GM11168 (cell line): ENCODE measurements at regions not wholly inside any gene's neighbourhood (a gene's known extent, or its start where the extent isn't known, plus 50 kb on each side); places are given as distances from the start of the nearest gene placed in this dataset.

Experiments
- in situ Hi-C: fragments of 300-500 bp; cut with MboI; formaldehyde crosslinking; loops from one replicate; pipeline ENCODE4 v1.12.0; 2022; ENCODE audit warnings: low sequenced_read_pairs; ENCODE audit not compliant: unreplicated experiment

- in situ Hi-C loops: no loop called here
These were observed 75.2 kb upstream of the GSE1 start for GRCh38 chr16:85537795-85538401.

GRCh38 chr16:85539084-85539483 lies 74.0 kb upstream of the GSE1 start:
- in situ Hi-C loops: no loop called here

- in situ Hi-C loops: no loop called here
These were observed 73.4 kb upstream of the GSE1 start for GRCh38 chr16:85539629-85540291.

GRCh38 chr16:85541181-85541580 lies 71.9 kb upstream of the GSE1 start:
- in situ Hi-C loops: no loop called here

GRCh38 chr16:85541619-85541979 lies 71.5 kb upstream of the GSE1 start:
- in situ Hi-C loops: no loop called here

- in situ Hi-C loops: no loop called here
These were observed 70.9 kb upstream of the GSE1 start for GRCh38 chr16:85541980-85542900.

GRCh38 chr16:85543536-85543935 lies 69.6 kb upstream of the GSE1 start:
- in situ Hi-C loops: no loop called here

GRCh38 chr16:85544016-85544415 lies 69.1 kb upstream of the GSE1 start:
- in situ Hi-C loops: no loop called here

- in situ Hi-C loops: no loop called here
These were observed 68.5 kb upstream of the GSE1 start for GRCh38 chr16:85544668-85545067.

GRCh38 chr16:85545227-85545818 lies 67.8 kb upstream of the GSE1 start:
- in situ Hi-C loops: no loop called here

- in situ Hi-C loops: no loop called here
These were observed 66.3 kb upstream of the GSE1 start for GRCh38 chr16:85546585-85547447.

GRCh38 chr16:85548375-85548774 lies 64.7 kb upstream of the GSE1 start:
- in situ Hi-C loops: no loop called here

GRCh38 chr16:85549766-85550421 lies 63.2 kb upstream of the GSE1 start:
- in situ Hi-C loops: no loop called here

- in situ Hi-C loops: no loop called here
These were observed 62.7 kb upstream of the GSE1 start for GRCh38 chr16:85550422-85550864.

- in situ Hi-C loops: no loop called here
These were observed 61.9 kb upstream of the GSE1 start for GRCh38 chr16:85550953-85551924.

GRCh38 chr16:85552980-85553435 lies 60.1 kb upstream of the GSE1 start:
- in situ Hi-C loops: no loop called here

- in situ Hi-C loops: no loop called here
These were observed 59.5 kb upstream of the GSE1 start for GRCh38 chr16:85553436-85554113.
